Left colon (tissue), 2 donors: ENCODE measurements at regions not wholly inside any gene's neighbourhood (a gene's known extent, or its start where the extent isn't known, plus 50 kb on each side); places are given as distances from the start of the nearest gene placed in this dataset.

Source experiments
- ATAC-seq: fragments of 200-7000 bp; cut with Tn5 transposase; one replicate; pipeline ENCODE4 v1.9.1; 2020; ENCODE audit warnings: mild to moderate bottlenecking, moderate library complexity
- DNase-seq, 2 donors: peaks; one replicate each; pipeline ENCODE4 v3.0.0-alpha.2; 2020
- intact Hi-C, 2 donors: fragments of 100-400 bp; cut with DNase I in 1 of 2; cut with micrococcal nuclease in 1 of 2; formaldehyde crosslinking; loops; one replicate each; pipeline versions ENCODE4 v1.11.2 to v1.14.0; 2022; cut with DNase I, micrococcal nuclease
- microRNA-seq, 2 donors: library from miRNA; unstranded; fragments of <30 nt; microRNA quantifications; one replicate each; pipeline versions ENCODE4 v1.1.0 to v1.2.0, GENCODE V29; 2020
- donor health status: DM: no; HTN: no; CAD: no.
- donor health status: DM: yes; HTN: yes; CAD: no.

- ATAC-seq (no peak), DNase-seq (no peak)
- intact Hi-C loops: no loop called here
These were observed 60.3 kb upstream of the IGLL5 start for GRCh38 chr22:22827187-22827939.

GRCh38 chr22:22830193-22830592, 57.4 kb upstream of the IGLL5 start:
- intact Hi-C loops: no loop called here
- DNase-seq (no peak), ATAC-seq (no peak)

DNA sequence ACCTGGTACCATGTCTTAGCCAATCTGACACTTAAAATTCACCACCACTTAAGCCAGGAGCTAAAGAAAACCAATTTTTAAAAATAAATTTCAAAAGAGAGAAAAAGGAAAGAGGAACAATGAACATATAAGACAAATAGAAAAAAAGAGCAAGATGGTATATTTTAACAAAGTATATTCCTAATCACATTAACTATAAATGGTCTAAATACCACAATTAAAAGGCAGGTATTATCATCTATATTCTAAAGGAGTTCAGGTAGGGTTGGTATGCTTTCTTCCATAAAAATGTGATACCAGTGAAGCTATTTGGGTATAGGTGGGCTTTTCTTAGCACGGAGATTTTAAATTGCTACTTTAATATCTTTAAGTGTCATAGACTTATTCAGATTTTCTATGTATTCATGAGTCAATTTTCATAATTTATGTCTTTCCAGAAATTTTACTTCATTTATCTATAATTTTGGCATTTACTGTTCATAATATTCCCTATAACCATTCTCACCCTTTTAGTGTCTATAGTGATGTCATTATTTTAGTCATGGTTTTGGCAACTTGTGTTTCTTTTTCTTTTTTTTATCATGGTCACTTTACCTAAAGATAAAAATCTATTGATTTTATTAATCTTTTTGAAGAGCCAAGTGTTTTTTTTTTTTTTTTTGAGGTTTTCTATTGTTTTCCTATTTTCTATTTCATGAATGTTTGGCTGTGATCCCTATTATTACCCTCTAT, 56.5 kb upstream of the IGLL5 start:
- intact Hi-C loops: no loop called here
- no peak for ATAC-seq
- no peak for DNase-seq

DNA sequence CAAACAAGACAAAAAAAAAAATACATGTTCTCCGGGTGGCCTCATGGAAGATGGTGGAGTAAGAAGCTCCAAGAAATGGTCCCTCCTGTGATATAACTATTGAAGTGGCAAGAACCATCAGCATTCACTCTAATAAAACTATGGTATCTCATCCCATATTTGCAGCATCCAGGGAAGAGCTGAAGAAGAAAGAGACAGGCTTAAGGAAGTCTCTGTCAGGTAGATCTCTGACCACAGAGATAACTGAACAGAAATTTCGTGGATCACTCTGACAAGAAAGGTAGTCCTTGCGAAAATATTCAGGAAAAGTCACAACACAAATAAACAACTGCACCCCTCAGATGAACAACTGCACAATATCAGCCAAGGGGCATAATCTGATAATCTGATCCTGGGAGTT, 54.6 kb upstream of the IGLL5 start:
- ATAC-seq (no peak), DNase-seq (no peak)
- intact Hi-C loops: no loop called here

- DNase-seq (no peak), ATAC-seq (no peak)
- intact Hi-C loops: no loop called here
These were observed 54.1 kb upstream of the IGLL5 start for GRCh38 chr22:22833488-22833887.

- DNase-seq: no peak
- intact Hi-C loops: no loop called here
- no peak for ATAC-seq
These were observed 53.4 kb upstream of the IGLL5 start for GRCh38 chr22:22834204-22834603.

- DNase-seq: no peak
- ATAC-seq: no peak
- intact Hi-C loops: no loop called here
These were observed 52.8 kb upstream of the IGLL5 start for GRCh38 chr22:22834783-22835182.

DNA sequence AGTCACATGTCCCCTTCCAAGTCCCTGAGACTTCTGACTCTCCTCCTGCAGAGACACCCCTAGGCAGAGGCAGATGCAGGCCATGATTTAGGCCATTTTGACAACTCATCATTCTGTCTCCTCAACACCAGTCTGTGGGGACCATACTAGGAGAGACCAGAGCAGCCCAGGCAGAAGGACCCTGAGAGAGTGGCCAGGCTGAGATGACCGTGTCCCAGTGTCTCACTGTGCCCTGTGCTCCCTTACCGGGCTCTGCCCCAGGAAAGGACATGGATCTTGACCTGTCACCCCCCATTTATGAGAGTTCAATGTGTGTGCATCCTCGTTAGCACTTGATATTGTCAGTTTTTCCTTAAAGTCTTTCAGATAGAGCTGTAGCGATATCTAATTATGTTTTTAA, 52.4 kb upstream of the IGLL5 start:
- intact Hi-C loops: no loop called here
- ATAC-seq: no peak
- DNase-seq: no peak

DNA sequence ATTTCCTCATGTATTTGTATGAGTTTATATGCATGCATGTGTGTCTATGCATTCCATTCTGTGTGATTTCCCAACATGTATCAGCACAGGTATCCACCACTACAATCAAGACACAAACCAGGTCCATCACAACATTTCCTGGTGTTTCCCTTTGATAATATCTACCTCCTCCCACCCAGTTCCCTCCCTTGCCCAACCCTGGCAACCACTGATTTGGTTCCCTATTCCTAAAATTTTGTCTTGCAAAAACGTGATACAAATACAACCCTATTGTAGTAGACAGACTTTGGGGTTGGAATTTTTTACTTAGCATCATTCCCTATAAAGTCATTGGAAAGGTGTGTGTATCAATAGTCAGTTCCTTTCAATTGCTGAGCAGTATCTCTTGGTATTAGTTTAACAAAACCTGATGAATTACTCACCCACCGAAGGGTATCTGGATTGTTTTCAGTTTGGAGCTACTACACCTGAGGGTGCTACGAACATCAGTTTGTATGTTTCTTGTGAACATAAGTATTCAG, 51.8 kb upstream of the IGLL5 start:
- intact Hi-C loops: no loop called here
- no peak for DNase-seq
- no peak for ATAC-seq

DNA sequence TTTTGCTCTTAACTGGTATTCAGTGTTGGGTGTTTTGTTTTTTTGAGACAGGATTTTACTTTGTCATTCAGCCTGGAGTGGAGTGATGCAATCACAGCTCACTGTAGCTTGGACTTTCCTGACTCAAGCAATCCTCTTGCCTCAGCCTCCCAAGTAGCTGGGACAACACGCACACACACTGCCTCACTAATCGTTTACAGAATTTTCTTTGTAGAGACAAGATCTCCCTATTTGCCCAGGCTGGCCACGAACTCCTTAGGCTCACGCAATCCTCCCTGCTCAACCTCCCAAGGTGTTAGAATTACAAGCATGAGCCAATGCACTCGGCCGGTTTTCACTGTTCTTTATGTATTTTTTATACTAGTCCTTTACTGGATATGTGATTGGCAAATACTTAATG, 51.0 kb upstream of the IGLL5 start:
- DNase-seq: no peak
- intact Hi-C loops: no loop called here
- ATAC-seq: no peak

Small RNA genes in the stretch of these regions (microRNA-seq; reads per million reads assigned to microRNA genes)
- gene MIR650: 0 to 1.4 reads per million in 2 donors
